Osteoblast (primary cell): ENCODE measurements at regions not wholly inside any gene's neighbourhood (a gene's known extent, or its start where the extent isn't known, plus 50 kb on each side); places are given as distances from the start of the nearest gene placed in this dataset.

ENCODE experiments used
- DNase-seq: peaks from one replicate; pipeline ENCODE4 v3.0.0; 2011; ENCODE audit warnings: low spot score, mixed read lengths; ENCODE audit not compliant: insufficient read length; ENCODE audit errors: missing footprints
- H2AFZ ChIP-seq: 2 replicates; pipeline ENCODE4 v1.6.0; 2011; ENCODE audit warnings: mild to moderate bottlenecking, low read length
- H3K27ac ChIP-seq: 2 replicates; pipeline ENCODE4 v1.5.1; 2011; ENCODE audit warnings: mild to moderate bottlenecking, low read depth, low read length, moderate library complexity
- H3K27me3 ChIP-seq: 2 replicates; pipeline ENCODE4 v1.6.0; 2012; ENCODE audit warnings: mild to moderate bottlenecking, control low read depth, inconsistent platforms, low read length, moderate library complexity; ENCODE audit not compliant: insufficient read depth
- H3K36me3 ChIP-seq: 2 replicates; pipeline ENCODE4 v1.5.1; 2011; ENCODE audit warnings: mild to moderate bottlenecking, low read length, control low read depth, moderate library complexity; ENCODE audit not compliant: insufficient read depth
- H3K4me1 ChIP-seq: 2 replicates; pipeline ENCODE4 v1.5.1; 2011; ENCODE audit warnings: mild to moderate bottlenecking, low read length, control low read depth, moderate library complexity; ENCODE audit not compliant: insufficient read depth
- H3K4me2 ChIP-seq: 2 replicates; pipeline ENCODE4 v1.6.0; 2011; ENCODE audit warnings: mild to moderate bottlenecking, low read length; ENCODE audit not compliant: insufficient read depth
- H3K4me3 ChIP-seq: fragments of 200-600 bp; sonication (generic); 3 replicates; pipeline ENCODE4 v1.5.1; 2012; ENCODE audit warnings: mild to moderate bottlenecking, low read length, inconsistent platforms; ENCODE audit not compliant: insufficient read depth
- H3K79me2 ChIP-seq: 2 replicates; pipeline ENCODE4 v1.6.0; 2012; ENCODE audit warnings: mild to moderate bottlenecking, low read length, control low read depth, inconsistent platforms; ENCODE audit not compliant: insufficient read depth
- H3K9me3 ChIP-seq: 2 replicates; pipeline ENCODE4 v1.5.1; 2011; ENCODE audit warnings: low read depth, low read length, control low read depth
- H4K20me1 ChIP-seq: 2 replicates; pipeline ENCODE4 v1.6.0; 2012; ENCODE audit warnings: mild to moderate bottlenecking, low read length, control low read depth; ENCODE audit not compliant: insufficient read depth
- CTCF ChIP-seq: IDR thresholded peaks from 2 replicates; pipeline ENCODE4 v1.5.1; 2011; ENCODE audit warnings: mild to moderate bottlenecking, low read depth, low read length, moderate library complexity; ENCODE audit errors: extremely low read depth

GRCh38 chr2:74059137-74059775 lies 74.5 kb downstream of the TET3 start:
- H3K27ac ChIP-seq = no peak overlapping the region
- no peak overlapping the region for H3K4me3 ChIP-seq
- DNase-seq = no peak
- no peak overlapping the region for H2AFZ ChIP-seq
- no peak for TF ChIP-seq CTCF
- no peaks in the 10 kb centered on the region for H3K9me3 ChIP-seq
- H3K4me2 ChIP-seq = no peak overlapping the region
- H4K20me1 ChIP-seq = no peaks in the 10 kb centered on the region
- H3K27me3 ChIP-seq = no peaks in the 10 kb centered on the region
- H3K36me3 ChIP-seq = no peaks in the 10 kb centered on the region
- H3K79me2 ChIP-seq = no peaks in the 10 kb centered on the region
- no peaks in the 10 kb centered on the region for H3K4me1 ChIP-seq

- Histone ChIP-seq H3K4me3 (no peak overlapping the region), H2AFZ (no peak overlapping the region), H3K27me3 (no peaks in the 10 kb centered on the region), H3K27ac (no peak overlapping the region), H3K4me1 (no peaks in the 10 kb centered on the region), H4K20me1 (no peaks in the 10 kb centered on the region), H3K36me3 (no peaks in the 10 kb centered on the region), H3K4me2 (no peak overlapping the region), H3K9me3 (no peaks in the 10 kb centered on the region), H3K79me2 (no peaks in the 10 kb centered on the region)
- no peak for DNase-seq
- TF ChIP-seq CTCF = no peak
These were observed 78.8 kb downstream of the TET3 start for GRCh38 chr2:74063486-74063885.

GRCh38 chr2:74065456-74065855 lies 80.7 kb downstream of the TET3 start:
- Histone ChIP-seq H3K27ac (no peak overlapping the region), H3K4me2 (no peak overlapping the region), H3K9me3 (no peaks in the 10 kb centered on the region), H4K20me1 (no peaks in the 10 kb centered on the region), H3K4me1 (no peaks in the 10 kb centered on the region), H3K4me3 (no peak overlapping the region), H3K36me3 (no peaks in the 10 kb centered on the region), H3K79me2 (no peaks in the 10 kb centered on the region), H2AFZ (no peak overlapping the region), H3K27me3 (no peaks in the 10 kb centered on the region)
- no peak for TF ChIP-seq CTCF
- no peak for DNase-seq

GRCh38 chr2:74066491-74067203 lies 81.1 kb downstream of the BOLA3 start:
- H4K20me1 ChIP-seq = no peaks in the 10 kb centered on the region
- H3K79me2 ChIP-seq = no peaks in the 10 kb centered on the region
- H2AFZ ChIP-seq = no peak overlapping the region
- TF ChIP-seq CTCF = no peak
- no peak for DNase-seq
- no peak overlapping the region for H3K4me2 ChIP-seq
- H3K27ac ChIP-seq = no peak overlapping the region
- H3K4me1 ChIP-seq = no peaks in the 10 kb centered on the region
- no peak overlapping the region for H3K4me3 ChIP-seq
- no peaks in the 10 kb centered on the region for H3K27me3 ChIP-seq
- H3K9me3 ChIP-seq = no peaks in the 10 kb centered on the region
- no peaks in the 10 kb centered on the region for H3K36me3 ChIP-seq
